NCI-H446 treated with DMSO at 0.1 percent for 48 hours (cell line): ENCODE measurements at regions not wholly inside any gene's neighbourhood (a gene's known extent, or its start where the extent isn't known, plus 50 kb on each side); places are given as distances from the start of the nearest gene placed in this dataset.
A peak's percentile ranks its signal among the peaks of the same experiment; 100 is the strongest.

ENCODE experiments used
- DNase-seq: peaks from one replicate; lab custom pipeline; 2025; lab: John Stamatoyannopoulos, UW

DNA sequence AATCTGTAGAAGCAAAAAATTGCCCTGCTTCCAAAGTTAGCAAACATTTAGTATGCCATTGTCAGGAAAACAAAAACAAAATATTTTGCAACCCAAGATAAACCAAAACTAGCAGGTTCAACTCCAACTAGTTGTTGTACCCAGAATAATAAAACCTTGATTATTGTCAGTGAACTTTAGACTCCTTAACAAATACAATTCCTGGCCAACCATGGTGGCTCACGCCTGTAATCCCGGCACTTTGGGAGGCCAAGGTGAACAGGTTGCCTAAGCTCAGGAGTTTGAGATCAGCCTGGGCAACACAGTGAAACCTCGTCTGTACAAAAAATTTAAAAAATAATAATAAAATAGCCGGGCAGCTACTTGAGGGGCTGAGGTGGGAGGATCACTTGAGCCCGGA is 53.6 kb upstream of the EPCAM start:
- DNase-seq = no peak

DNA sequence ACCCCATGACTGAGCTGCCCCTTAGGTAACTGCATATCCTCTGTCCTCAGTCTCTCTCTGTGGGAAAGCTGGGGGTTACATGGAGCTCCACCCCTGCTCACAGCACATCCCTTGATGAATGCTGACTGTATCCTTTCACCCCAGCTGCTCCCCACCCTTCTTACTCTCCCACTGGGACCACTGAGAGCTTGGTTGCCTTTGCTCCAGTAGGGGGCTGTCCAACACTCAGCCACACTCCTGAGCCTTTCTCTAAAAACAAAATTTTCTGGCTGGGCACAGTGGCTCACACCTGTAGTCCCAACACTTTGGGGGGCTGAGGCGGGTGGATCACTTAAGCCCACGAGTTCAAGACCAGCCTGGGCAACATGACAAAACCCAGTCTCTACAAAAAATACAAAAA is 55.4 kb upstream of the EPCAM start:
- DNase-seq = no peak

DNA sequence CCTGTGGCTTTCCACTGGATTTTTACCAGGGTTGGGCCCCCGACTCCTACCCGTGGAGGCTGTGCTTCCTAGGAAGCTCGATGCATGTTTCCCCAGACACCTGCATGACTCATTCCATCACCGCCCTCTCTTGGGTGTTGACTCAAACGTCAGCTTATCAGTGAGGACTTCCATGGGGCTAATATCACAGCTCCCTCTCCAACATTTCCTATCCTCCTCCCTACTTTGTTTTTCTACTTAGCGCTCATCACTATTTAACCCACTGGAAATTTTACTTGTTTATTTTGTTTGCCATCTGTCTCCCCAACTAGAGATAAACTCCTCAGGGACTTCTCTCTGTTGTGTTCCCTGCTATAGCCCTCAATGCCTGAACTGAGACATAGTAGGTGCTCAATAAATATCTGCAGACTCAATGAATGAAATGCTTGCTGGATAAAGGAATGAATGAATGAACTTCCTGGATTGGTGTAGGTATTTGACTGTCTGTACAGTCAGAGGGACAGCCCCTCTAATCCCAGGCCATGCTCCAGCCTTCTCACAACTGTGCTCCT is 55.9 kb upstream of the EPCAM start:
- DNase-seq = no peak

DNA sequence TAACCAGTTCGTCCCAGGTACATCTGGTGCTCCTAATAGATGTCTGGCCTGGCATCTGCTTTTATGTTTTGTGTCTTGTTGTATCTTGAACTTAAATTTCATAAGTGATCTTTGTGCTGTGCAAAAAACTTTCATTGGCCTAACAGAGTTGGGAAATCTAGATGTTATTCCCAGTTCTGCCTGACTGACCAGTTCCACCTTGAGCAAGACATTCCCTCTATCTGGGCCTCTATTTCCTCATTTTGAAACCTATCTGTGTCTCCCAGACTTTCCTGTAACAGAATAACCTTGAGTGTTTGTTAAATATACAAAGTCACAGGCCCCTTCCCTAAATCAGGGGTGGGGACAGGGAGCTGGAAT is 56.6 kb upstream of the EPCAM start:
- DNase-seq = no peak

DNA sequence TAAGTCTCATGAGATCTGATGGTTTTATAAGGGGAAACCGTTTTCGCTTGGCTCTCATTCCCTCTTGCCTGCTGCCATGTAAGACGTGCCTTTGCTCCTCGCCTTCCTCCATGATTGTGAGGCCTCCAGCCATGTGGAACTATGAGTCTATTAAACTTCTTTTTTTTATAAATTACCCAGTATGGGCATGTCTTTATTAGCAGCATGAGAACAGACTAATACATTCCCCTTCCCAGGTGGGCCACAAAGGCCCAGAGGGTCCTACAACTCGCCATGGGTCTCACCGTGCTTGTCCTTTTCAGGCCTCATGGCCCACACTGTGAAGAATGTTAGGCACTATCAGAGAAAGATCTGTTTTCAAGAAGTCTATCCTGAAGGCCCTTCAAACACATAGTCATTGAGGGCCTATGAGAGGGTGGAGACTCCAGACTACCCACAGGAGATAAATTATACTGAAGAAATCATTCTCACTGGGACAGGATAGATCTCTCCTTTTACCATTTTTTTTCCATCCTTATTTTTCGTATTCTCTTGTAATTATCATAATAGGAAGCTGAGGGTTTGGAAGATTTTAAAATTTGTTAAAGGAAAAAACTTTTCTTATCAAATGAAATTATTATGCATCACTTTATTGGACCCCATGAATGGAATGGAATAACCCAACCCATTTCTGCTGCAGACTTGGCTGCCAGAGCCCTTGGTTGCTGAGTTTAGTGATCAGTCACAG is 57.2 kb upstream of the EPCAM start:
- no peak for DNase-seq

DNA sequence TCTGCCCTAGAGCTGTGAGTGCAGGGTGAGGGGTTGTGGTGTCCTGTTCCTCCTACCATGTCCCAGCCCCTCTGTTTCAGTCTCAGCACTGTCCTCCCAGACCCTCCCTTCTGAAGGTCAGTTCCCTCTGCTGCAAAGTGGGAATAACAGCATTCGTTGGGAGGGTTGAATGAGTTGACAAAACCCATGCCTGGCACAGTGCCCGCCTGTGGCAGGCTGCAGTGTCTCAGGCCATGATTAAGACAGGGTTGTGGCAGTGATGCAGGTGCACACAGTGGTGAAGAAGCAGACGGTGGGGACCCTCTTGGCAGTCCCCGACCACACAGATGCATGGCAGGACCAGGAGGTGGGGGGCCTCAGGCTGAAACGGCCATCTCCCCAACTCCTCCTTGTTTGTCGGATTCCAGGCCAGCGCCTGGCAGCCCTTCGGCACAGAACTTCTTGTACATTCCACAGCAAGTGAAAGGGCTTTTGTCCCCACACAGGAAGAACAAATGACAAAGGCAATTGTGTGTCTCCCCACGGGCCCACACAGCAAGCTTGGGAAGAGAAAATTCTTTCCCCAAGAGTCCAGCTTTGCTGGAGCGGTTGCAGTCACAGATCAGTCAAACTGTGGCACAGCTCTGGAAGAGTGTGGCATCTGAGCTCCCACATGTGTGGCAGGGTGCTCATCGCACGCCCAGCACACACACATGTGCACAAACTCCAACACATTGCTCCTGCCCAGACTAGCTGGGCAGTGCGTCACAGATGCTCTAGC is 58.1 kb upstream of the EPCAM start:
- DNase-seq = no peak

DNA sequence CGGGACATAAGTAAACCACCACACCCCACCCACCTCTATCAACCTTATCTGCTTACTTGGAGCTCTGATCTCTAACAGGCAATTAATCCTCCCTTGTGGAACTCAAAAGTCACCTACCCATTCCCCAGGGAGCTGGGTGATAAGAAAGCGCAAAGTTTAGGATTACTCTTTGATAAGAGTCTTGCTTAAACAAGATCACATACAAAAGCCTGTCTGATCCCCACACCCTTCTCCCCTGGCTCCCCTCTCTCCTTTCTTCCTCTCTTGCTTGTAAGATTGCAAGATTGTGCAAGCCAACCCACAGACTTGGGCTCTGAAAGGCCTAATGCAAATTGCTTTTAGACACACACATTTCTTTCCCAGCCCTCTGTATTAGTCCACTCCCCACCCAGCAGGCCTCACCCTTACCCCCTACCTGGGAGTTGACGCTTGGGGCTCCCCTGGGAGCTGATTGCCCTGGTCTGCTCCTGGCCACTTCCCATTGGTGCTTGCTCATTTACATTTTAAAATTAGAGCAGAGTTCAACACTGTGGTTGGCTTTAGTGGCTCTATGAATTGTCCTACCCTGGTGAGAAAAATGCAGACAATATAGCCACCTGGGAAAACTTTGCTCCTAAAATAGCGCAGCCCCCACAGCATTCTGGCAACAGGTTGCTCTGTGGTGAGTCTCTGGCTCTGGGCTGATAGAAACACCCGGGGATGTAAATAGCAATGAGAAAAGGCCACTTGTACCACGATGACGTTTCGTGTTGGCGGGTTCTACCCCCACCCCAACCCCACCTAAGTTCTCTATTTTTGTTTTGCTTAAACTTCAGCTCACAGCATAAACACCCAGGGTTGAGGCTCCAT is 58.9 kb upstream of the EPCAM start:
- no peak for DNase-seq

DNA sequence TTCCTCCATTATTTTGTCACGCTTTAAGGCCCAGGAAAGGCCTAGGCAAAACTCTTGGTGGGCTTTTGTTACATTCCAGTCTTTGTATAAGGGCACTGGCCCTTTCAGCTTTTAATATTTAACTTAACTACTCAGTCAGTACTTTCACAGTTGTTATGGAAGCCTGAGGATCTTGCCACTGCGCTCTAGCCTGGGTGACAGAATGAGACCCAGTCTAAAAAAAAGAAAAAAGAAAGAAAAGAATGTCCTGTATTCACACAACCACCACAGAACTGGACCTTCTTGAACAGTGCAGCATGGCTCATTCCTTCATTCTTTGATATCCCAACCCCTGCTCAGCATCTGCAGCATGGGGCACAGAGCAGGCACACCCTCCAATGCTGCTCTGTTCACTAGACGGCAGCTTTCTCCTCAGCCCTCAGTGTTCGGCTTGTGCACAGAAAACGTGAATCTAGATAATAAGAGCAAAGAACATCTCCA is 59.6 kb upstream of the EPCAM start:
- no peak for DNase-seq

DNA sequence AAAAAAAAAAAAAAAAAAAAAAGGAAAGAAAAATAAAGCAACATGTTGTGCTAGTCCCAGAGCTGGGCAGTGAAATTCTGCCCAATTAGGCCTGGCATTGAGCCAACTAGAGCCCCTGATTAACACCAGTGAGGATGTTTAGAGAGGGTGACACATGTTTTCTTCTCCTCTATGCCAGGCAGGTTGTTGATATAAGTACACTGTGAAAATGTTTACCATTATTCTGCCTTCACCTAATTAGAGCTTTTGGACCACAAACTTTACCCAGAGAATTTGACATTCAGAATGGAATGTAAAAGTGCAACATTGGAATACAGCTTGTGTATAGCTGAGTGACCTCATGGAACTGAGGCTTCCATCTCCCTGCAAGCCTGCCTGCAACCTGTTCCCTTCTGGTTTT is 62.0 kb upstream of the EPCAM start:
- DNase-seq = peak; percentile 80

DNA sequence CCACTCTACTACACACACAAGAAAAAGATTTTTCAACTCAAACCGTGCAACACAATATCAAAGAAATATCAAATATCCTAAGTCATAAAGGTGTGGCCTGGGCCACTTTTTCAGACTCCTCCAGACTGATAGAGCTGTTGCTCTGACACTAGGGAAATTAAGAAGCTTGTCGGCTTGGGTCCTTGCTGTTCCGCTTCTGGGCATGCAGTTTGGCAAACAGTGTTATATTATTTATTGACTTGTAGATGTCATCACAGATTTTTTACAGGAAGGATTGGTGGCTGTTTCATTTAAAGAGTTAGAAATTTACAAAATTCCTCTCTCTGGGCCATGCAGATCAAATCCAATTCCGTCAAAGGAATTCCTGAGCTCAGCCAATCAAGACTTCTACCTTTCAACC is 64.5 kb upstream of the EPCAM start:
- no peak for DNase-seq

DNA sequence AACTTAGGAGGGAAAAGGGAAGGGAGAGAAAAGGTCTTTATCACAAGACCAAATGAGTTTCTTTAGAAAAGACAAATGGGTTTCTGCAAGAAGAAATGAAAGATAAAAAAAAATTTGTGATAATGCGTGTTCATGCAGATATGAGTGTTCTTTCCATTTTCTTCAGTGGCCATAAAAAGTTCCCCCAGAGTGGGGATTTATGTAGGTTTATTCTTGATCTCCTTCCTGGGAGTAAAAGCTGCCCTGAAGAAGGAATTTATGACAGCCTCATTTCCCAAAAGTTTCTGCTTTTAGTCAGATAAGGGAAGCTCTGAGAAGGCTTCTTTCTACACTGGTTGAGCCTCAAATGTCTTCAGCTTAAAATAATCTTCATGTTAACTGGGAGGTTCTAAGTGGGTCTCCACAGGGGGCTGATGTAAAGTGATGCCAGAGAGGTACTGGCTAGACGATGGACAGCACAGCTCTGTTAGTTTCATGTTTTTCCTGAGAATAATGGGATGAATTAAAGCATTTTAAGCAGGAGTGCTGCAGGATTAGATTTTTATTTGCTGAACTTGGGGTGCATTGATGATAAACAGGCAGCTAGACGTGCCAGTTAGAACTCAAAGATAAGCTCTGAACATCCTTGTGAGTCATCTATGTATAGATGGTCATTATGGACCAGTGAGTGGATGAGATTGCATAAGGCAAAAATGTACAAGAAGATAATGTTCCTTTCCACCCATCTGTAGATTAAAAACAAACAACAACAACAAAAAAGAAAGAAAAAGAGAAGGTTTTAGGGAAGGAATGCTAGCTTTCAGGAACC is 65.6 kb upstream of the EPCAM start:
- DNase-seq = no peak

DNA sequence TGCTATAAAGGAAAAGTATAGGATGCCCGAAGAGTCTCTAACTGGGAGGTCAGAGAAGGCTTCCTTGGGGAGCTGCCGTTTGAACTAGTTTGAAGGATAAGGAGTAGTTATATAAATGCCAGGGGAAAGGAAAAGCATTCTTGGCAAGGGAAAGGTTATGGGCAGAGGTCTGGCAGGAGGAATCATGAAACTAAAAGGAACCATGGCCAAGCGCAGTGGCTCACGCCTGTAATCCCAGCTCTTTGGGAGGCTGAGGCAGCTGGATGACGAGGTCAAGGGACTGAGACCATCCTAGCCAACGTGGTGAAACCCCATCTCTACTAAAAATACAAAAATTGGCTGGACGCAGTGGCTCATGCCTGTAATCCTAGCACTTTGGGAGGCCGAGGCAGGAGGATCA is 66.8 kb upstream of the EPCAM start:
- no peak for DNase-seq

DNA sequence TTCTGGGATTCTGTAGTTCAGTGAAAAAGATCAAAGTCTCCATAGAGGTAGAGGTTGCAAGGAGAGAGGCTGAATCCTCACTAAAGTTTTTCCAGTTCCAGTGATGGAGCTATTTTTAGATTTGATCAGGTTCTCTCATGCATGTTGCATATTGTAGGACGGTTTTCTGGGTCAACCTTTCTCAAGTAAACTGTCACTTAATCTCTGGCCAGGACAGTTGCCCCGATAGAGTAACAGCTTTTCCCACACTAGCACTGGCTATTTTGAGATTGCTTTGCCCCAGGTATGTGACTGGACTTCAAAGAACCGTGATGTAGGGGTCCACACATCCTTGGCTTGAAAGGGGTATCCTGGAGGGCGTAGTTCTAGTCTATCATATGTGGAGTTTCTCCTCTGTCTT is 67.4 kb upstream of the EPCAM start:
- DNase-seq = no peak

DNA sequence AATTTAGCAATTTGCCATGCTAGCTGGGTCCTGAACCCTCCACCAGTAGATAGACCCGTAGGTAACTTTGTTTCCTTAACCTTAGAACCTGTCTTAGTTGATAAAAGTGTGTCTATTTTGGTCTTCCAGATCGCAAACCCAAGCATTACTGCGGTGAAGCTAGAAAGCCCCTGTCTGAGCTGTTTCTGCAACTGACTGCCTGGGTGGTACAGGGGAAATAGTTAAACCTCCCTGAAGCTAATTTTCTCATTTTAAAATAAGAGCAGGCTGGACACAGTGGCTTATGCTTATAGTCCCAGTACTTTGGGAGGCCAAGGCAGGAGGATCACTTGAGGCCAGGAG is 67.9 kb upstream of the EPCAM start:
- no peak for DNase-seq

DNA sequence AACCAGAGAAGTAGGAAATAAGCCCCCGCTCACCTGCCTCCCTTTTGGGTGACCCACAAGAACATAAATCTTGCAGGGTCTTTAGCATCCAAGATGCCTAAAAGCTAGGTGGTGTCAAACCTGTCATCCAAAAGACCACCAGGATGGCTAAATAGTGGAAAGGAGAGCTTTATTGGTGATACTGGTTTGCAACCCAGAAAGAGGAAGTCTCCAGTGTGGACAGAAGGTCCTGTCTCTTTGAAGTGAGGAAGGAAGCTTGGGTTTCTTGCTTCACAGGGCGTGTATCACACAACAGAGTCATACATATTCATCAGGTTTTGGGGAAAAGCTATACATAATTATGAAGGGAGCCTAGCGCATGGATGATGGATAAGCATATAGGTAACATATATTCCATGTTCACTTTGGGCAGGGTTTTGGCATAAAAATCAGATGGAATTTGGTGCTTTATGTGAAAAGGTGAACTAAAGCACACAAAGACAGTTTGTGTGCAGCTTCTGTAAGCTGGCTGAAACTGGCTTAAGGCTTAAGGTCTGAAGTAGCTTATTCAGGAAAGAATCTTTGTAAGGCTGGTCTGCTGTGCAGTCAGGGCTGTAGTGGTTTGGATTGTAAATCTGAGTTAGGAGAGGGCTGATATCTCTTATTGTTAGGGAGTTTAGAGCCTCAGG is 68.4 kb upstream of the EPCAM start:
- DNase-seq = no peak

DNA sequence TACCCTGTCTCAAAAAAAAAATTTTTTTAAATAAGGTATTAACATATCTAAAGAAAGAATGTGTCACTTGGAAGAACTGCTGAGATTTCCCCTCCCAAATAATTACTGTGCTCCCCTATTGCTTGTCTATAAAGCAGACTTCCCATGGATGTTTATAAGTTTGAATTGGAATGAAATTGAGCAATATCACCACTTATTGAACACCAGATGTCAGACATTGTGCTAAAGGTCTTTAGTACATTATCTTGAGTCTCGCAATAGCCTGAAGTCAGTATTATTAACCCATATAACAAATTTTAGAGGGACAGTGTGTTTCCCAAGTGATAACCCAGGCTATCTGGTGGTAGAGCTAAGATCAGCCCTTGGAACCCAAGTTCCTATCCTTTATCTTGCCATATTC is 69.0 kb upstream of the EPCAM start:
- no peak for DNase-seq

DNA sequence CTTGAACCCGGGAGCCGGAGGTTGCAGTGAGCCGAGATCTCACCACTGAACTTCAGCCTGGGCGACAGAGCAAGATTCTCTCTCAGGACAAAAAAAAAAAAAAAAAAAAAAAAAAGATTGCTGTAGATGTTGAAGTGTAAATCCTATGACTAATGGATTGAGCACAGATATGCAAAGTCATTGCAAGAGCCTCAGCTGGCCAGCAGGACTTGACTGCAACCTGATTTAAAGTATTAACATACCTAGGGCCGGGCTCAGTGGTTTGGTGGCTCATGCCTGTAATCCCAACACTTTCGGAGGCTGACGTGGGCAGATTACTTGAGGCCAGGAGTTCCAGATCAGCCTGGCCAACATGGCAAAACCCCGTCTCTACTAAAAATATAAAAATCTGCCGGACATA is 69.6 kb upstream of the EPCAM start:
- DNase-seq = no peak

DNA sequence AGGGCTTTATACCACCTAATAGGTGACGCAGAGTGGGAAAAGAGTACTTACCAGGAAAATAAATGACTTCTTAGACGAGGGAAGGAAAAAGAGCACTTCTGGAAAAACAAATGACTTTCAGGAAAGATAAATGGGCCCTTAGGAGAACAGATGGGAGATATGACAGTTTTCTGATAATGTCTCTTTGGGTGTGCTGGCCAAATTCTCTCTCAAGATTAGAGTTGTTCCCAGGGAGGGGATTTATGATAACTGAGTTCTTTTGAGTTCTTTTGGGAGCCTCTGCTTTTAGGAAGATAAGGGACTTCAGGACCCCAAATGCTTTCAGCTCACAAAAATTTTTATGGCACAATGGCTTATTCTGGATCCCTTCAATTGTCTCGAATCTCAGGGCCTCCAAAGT is 70.3 kb upstream of the EPCAM start:
- DNase-seq = no peak

DNA sequence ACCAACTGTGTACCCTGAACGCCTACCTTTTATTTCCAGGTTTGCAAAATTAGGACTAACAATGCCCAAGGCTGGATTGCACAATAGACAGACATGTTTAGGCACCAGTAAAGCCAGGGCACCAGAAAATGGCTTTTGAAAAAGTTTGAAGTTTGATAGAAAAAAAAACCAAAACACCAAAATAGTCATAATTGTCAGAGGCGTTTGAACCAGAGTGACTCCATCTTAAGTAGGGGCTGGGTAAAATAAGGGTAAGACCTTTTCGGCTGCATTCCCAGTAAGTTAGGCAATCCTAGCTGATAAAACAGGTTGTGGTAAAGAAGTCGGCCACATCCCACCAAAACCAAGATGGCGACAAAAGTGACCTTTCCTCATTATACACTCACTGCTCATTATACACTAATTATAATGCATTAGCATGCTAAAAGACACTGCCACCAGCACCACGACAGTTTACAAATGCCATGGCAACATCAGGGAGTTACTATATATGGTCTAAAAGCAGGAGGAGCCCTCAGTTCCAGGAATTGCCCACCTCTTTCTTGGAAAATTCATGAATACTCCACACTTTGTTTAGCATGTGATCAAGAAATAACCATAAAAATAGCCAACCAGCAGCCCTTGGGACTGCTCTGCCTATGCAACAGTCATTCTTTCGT is 71.2 kb upstream of the EPCAM start:
- DNase-seq = no peak

DNA sequence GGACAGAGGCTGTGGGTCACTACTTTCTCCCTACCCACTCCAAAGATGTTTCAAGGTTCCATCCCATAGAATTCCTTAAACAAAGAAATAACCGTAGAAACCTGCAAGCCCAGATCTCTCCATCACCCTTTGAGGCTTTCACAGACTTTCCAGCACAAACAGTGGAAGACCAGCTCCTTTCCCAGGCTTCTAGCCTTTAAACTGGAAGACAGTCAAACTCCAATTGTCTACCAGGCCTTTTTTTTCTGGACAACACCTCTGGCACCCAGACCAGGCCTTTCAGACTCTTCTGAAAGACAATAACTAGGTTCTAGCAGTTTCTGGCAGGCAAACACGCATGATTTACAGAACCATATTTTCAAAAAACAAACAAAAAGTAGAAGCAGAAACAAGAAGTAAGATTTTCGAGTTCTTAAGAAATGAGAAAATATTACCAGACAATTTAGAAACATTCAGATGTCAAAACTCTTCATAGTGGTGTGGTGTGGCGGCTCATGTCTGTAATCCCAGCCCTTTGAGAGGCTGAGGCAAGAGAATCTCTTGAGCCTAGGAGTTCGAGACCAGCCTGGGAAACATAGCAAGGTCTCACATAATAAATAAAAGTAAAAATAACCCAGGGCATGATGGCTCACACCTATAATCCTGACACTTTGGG is 73.0 kb upstream of the EPCAM start:
- DNase-seq = no peak
